GM13976 (cell line): ENCODE measurements at regions not wholly inside any gene's neighbourhood (a gene's known extent, or its start where the extent isn't known, plus 50 kb on each side); places are given as distances from the start of the nearest gene placed in this dataset.

Experiments
- DNase-seq: peaks from one replicate; pipeline ENCODE4 v3.0.0; 2012; ENCODE audit warnings: low spot score
- CTCF ChIP-seq: IDR thresholded peaks from 2 replicates; pipeline ENCODE4 v1.5.1; 2012; ENCODE audit warnings: borderline replicate concordance, mild to moderate bottlenecking; ENCODE audit not compliant: insufficient read depth; ENCODE audit errors: extremely low read depth, missing control alignments, control extremely low read depth
- in situ Hi-C: fragments of 300-500 bp; cut with MboI; formaldehyde crosslinking; loops from one replicate; pipeline ENCODE4 v1.12.0; 2022; ENCODE audit warnings: low sequenced_read_pairs, mixed read lengths, inconsistent platforms; ENCODE audit not compliant: unreplicated experiment

- no peak for DNase-seq
- no peak for TF ChIP-seq CTCF
- in situ Hi-C loops: loop anchor here (25.0 kb wide), 1 partner anchor 1087 kb away; the partner anchor contains the start of gene EPHB1
Observed at GRCh38 chr3:135874035-135874434, 91.5 kb upstream of the PPP2R3A start.

- no peak for DNase-seq
- no peak for TF ChIP-seq CTCF
- in situ Hi-C loops: no loop called here
Observed at GRCh38 chr3:135878501-135878900, 87.0 kb upstream of the PPP2R3A start.

- DNase-seq: no peak
- in situ Hi-C loops: no loop called here
- no peak for TF ChIP-seq CTCF
Observed at GRCh38 chr3:135885885-135886284, 79.6 kb upstream of the PPP2R3A start.

GRCh38 chr3:135887220-135887619, 78.3 kb upstream of the PPP2R3A start:
- in situ Hi-C loops: no loop called here
- TF ChIP-seq CTCF: no peak
- DNase-seq: no peak

GRCh38 chr3:135889443-135889842, 76.1 kb upstream of the PPP2R3A start:
- DNase-seq: no peak
- in situ Hi-C loops: no loop called here
- no peak for TF ChIP-seq CTCF

GRCh38 chr3:135891121-135891520, 74.4 kb upstream of the PPP2R3A start:
- in situ Hi-C loops: no loop called here
- no peak for TF ChIP-seq CTCF
- no peak for DNase-seq

- peak; percentile 76 for TF ChIP-seq CTCF
- peak; percentile 40 for DNase-seq
- in situ Hi-C loops: no loop called here
Observed at GRCh38 chr3:135895106-135895733, 70.3 kb upstream of the PPP2R3A start.
